ENCODE measurements at regions not wholly inside any gene's neighbourhood (a gene's known extent, or its start where the extent isn't known, plus 50 kb on each side); places are given as distances from the start of the nearest gene placed in this dataset.

DNA sequence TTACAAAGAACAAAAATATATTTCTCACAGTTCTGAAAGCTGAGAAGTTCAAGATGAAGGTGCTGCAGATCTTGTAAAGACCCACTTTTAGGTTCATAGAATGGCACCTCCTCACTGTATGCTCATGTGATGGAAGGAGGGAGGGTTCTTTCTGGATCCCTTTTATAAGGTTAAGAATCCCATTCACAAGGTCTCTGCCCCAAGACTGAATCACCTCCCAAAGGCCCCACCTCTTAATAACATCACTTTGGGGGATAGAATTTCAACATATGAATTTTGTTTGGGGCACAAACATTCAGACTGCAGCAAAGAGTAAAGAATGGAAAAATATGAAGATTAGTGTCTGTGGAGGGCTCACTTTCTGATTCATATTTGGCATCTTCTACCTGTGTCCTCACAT, 77.1 kb upstream of the PRR16 start:
- H3K4me3 Mint-ChIP-seq: no peak overlapping the region
- no peaks in the 10 kb centered on the region for H3K9me3 Mint-ChIP-seq
- H3K4me1 Mint-ChIP-seq: no peaks in the 10 kb centered on the region
- DNase-seq (ENCODE audit: low read depth, low spot score): no peak
- TF ChIP-seq, protein P1, sequence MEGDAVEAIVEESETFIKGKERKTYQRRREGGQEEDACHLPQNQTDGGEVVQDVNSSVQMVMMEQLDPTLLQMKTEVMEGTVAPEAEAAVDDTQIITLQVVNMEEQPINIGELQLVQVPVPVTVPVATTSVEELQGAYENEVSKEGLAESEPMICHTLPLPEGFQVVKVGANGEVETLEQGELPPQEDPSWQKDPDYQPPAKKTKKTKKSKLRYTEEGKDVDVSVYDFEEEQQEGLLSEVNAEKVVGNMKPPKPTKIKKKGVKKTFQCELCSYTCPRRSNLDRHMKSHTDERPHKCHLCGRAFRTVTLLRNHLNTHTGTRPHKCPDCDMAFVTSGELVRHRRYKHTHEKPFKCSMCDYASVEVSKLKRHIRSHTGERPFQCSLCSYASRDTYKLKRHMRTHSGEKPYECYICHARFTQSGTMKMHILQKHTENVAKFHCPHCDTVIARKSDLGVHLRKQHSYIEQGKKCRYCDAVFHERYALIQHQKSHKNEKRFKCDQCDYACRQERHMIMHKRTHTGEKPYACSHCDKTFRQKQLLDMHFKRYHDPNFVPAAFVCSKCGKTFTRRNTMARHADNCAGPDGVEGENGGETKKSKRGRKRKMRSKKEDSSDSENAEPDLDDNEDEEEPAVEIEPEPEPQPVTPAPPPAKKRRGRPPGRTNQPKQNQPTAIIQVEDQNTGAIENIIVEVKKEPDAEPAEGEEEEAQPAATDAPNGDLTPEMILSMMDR (conservative IDR thresholded peaks at IDR 0.05): no peak
- H3K36me3 Mint-ChIP-seq (ENCODE audit: low read depth): no peaks in the 10 kb centered on the region
- H3K27ac Mint-ChIP-seq (ENCODE audit: unreplicated experiment): no peak overlapping the region
- H3K27me3 Mint-ChIP-seq (ENCODE audit: low read depth): no peaks in the 10 kb centered on the region

DNA sequence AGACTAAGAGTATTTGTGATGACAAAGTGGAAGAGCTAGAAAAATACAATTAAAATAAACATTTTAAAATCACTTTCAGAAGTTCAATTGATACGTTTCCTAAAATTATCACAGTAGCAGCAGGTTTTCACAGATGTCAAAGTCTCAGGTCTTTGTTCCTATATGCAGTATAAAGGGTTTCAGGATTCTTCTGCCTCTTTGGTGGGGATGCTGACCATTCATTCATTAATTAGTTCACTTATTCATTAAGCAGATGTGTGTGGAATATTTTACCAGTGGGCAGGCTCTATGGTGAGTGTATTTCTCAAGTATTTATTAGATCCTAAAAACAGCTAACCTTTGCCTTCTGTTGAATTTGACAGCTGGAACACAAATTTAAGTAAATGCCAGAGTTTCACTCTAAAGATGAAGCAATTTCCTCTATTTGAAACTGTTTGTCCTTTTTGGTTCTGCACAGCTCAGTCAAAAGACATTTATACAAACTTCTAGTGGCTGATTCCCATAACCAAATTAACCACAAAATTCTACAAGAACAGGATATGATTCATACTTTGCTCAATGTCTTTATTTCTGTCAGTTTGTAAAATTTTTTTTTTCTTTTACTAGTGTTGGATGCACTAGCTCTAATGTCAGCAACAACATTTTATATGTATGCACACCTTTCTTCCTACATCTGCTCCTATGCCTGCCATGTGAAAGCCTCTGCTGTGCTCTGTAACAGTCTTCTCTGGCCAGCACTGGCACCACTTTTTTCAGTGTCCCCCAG, 75.9 kb upstream of the PRR16 start:
- DNase-seq (ENCODE audit: low read depth, low spot score): no peak
- Mint-ChIP-seq H3K9me3 (no peaks in the 10 kb centered on the region), H3K4me1 (no peaks in the 10 kb centered on the region), H3K27me3 (ENCODE audit: low read depth) (no peaks in the 10 kb centered on the region), H3K27ac (ENCODE audit: unreplicated experiment) (no peak overlapping the region), H3K4me3 (no peak overlapping the region), H3K36me3 (ENCODE audit: low read depth) (no peaks in the 10 kb centered on the region)
- TF ChIP-seq, protein P1 (conservative IDR thresholded peaks at IDR 0.05): no peak

DNA sequence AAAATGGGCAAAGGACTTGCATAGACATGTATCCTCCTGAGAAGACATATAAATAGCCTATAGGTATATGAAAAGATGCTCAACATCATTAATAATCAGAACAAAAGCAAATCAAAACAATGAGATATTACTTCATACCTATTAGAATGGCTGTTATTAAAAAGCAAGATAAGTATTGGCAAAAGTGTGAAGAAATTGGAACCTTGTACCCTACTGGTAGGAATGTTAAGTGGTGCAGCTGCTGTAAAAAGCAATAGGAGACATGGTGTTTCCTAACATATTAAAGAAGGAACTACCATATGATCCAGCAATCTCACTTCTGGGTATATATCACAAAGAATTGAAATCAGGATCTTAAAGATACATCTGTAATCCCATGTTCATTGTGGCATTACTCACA, 69.8 kb upstream of the PRR16 start:
- Mint-ChIP-seq H3K36me3 (ENCODE audit: low read depth) (peaks cover 4% of the 10 kb centered on the region), H3K27me3 (ENCODE audit: low read depth) (no peaks in the 10 kb centered on the region), H3K4me1 (no peaks in the 10 kb centered on the region), H3K27ac (ENCODE audit: unreplicated experiment) (no peak overlapping the region), H3K4me3 (no peak overlapping the region), H3K9me3 (peaks cover 5% of the 10 kb centered on the region)
- TF ChIP-seq, protein P1 (conservative IDR thresholded peaks at IDR 0.05): peak; percentile 33
- DNase-seq (ENCODE audit: low read depth, low spot score): no peak

DNA sequence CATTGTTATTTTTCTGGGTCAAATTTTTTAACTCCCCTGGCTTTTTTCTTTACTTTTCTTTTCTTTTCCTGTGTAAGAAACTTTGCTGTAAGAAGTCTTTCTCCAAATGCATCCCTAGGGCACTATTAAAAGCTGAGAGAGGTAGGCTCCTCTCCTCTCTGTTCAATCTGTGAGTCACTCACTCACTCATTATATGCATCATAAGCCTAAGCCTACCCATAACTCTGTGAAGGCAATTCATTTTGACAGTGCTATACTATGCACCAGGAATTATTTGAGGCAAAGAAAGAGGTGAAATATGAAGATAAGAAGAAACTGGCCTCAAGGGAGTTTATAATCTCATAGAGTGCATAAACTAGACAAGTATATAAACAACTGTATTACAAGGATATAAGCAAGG, 67.9 kb upstream of the PRR16 start:
- no peak overlapping the region for H3K27ac Mint-ChIP-seq (ENCODE audit: unreplicated experiment)
- H3K9me3 Mint-ChIP-seq: peaks cover 11% of the 10 kb centered on the region
- H3K36me3 Mint-ChIP-seq (ENCODE audit: low read depth): peaks cover 7% of the 10 kb centered on the region
- no peak for DNase-seq (ENCODE audit: low read depth, low spot score)
- H3K4me3 Mint-ChIP-seq: no peak overlapping the region
- TF ChIP-seq, protein P1 (conservative IDR thresholded peaks at IDR 0.05): no peak
- H3K27me3 Mint-ChIP-seq (ENCODE audit: low read depth): no peaks in the 10 kb centered on the region
- H3K4me1 Mint-ChIP-seq: no peaks in the 10 kb centered on the region

DNA sequence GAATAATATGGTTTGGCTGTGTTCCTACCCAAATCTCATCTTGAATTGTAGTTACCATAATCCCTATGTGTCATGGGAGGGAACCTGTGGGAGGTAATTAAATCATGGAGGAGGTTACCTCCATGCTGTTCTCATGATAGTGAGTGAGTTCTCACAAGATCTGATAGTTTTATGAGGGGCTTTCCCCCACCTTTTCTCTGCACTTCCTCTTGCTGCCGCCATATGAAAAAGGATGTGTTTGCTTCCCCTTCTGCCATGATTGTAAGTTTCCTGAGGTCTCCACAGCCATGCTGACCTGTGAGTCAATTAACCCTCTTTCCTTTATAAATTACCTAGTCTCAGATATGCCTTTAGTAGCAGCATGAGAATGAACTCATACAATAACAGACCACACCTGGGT, 63.7 kb upstream of the PRR16 start:
- peaks cover 11% of the 10 kb centered on the region for H3K9me3 Mint-ChIP-seq
- DNase-seq (ENCODE audit: low read depth, low spot score): no peak

More for the DNA sequence above, 63.7 kb upstream of the PRR16 start:
- Mint-ChIP-seq H3K4me3 (no peak overlapping the region), H3K27ac (ENCODE audit: unreplicated experiment) (no peak overlapping the region), H3K4me1 (no peaks in the 10 kb centered on the region), H3K36me3 (ENCODE audit: low read depth) (peaks cover 7% of the 10 kb centered on the region), H3K27me3 (ENCODE audit: low read depth) (no peaks in the 10 kb centered on the region)
- TF ChIP-seq, protein P1 (conservative IDR thresholded peaks at IDR 0.05): no peak
